GM20000 (cell line): ENCODE measurements at regions not wholly inside any gene's neighbourhood (a gene's known extent, or its start where the extent isn't known, plus 50 kb on each side); places are given as distances from the start of the nearest gene placed in this dataset.
A peak's percentile ranks its signal among the peaks of the same experiment; 100 is the strongest.

Experiments used
- DNase-seq: peaks from one replicate; pipeline ENCODE4 v3.0.0; 2012; ENCODE audit warnings: low spot score
- CTCF ChIP-seq: IDR thresholded peaks from 2 replicates; pipeline ENCODE4 v1.5.1; 2012; ENCODE audit warnings: mild to moderate bottlenecking, control low read depth; ENCODE audit errors: extremely low read depth, missing control alignments

- TF ChIP-seq CTCF = no peak
- no peak for DNase-seq
Measured at GRCh38 chr13:99657848-99658260, 156.6 kb downstream of the TM9SF2 start.

- no peak for DNase-seq
- no peak for TF ChIP-seq CTCF
Measured at GRCh38 chr13:99656844-99657381, 155.6 kb downstream of the TM9SF2 start.

- TF ChIP-seq CTCF = peak; percentile 94
- DNase-seq = peak; percentile 69
Measured at GRCh38 chr13:99656092-99656745, 154.9 kb downstream of the TM9SF2 start.

GRCh38 chr13:99655351-99656091, 154.2 kb downstream of the TM9SF2 start:
- TF ChIP-seq CTCF = no peak
- no peak for DNase-seq

- no peak for DNase-seq
- no peak for TF ChIP-seq CTCF
Measured at GRCh38 chr13:99654076-99654475, 152.8 kb downstream of the TM9SF2 start.

GRCh38 chr13:99653526-99653925, 152.3 kb downstream of the TM9SF2 start:
- TF ChIP-seq CTCF = no peak
- no peak for DNase-seq

- DNase-seq = no peak
- no peak for TF ChIP-seq CTCF
Measured at GRCh38 chr13:99652901-99653300, 151.6 kb downstream of the TM9SF2 start.
